ENCODE measurements at regions not wholly inside any gene's neighbourhood (a gene's known extent, or its start where the extent isn't known, plus 50 kb on each side); places are given as distances from the start of the nearest gene placed in this dataset.
"Not testable (repeated sequence)": the region's sequence is repeated elsewhere in the genome, so short reads cannot be mapped to it uniquely, and the experiment has no call there.

DNA sequence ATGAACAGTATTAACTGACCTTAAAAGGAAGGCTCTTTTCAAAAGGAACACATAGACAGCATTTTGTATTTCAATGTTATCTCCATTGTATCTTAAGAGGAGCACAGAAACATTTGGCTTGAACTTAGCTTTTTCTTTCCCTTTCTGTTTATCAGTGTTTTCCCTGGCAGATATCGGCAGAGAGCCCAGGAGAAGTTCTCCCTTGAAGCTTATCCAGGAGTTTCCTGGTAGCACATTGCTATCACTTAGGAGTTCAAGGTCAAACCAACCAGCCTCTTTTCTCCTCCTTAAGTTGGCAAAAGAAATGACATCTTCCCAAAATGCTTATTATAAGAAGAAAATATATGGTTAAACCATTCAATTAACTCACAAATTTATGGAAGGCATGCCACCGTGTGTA lies 344.6 kb upstream of the UBE2E2 start:
- Mint-ChIP-seq H3K4me3 (no peak overlapping the region), H3K27ac (no peak overlapping the region), H3K27me3 (no peaks in the 10 kb centered on the region), H3K9me3 (no peaks in the 10 kb centered on the region), H3K36me3 (ENCODE audit: low read depth) (no peaks in the 10 kb centered on the region), H3K4me1 (no peaks in the 10 kb centered on the region)
- ATAC-seq (replicated peaks): no peak

DNA sequence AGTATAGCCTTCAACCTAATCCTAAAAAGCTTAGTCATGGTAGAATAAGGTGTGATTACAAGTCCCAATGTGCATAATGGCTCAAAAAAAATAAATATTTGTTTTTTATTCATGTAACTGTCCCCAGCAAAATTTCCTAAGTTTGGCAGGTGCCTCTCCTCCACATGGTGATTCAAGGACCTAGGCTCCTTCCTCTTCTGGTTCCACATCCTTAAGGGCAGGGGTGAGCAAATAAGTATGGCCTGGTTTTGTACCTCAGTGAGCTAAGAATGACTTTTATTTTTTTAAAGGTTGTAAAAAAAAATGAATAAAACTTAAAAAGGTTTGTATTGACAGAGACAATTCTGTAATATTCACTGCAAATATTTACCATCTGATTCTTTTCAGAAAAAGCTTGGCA lies 343.5 kb upstream of the UBE2E2 start:
- Mint-ChIP-seq H3K36me3 (ENCODE audit: low read depth) (no peaks in the 10 kb centered on the region), H3K4me3 (no peak overlapping the region), H3K9me3 (no peaks in the 10 kb centered on the region), H3K27ac (no peak overlapping the region), H3K27me3 (no peaks in the 10 kb centered on the region), H3K4me1 (no peaks in the 10 kb centered on the region)
- no peak for ATAC-seq (replicated peaks)

DNA sequence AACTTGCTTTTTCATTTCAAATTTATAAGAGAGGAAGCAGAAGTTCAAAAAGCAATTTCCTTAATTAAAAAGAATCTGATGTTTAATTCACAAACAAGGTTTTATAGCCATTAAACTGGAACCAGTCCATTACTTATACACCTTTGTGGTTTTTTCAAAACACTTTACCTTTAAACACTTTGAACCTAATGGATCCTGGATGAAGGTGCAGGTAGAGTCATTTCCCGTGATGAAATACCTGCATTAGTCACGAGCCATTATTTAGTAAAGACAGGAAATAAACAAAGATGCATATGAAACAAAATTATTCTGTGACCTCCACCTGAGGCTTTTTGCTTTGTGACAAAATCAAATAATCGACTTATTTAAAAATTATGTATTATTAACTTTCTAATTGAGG lies 341.7 kb upstream of the UBE2E2 start:
- no peak overlapping the region for H3K4me3 Mint-ChIP-seq
- ATAC-seq (replicated peaks): no peak
- H3K27ac Mint-ChIP-seq: no peak overlapping the region
- H3K4me1 Mint-ChIP-seq: no peaks in the 10 kb centered on the region
- no peaks in the 10 kb centered on the region for H3K27me3 Mint-ChIP-seq
- H3K9me3 Mint-ChIP-seq: no peaks in the 10 kb centered on the region
- H3K36me3 Mint-ChIP-seq (ENCODE audit: low read depth): no peaks in the 10 kb centered on the region

DNA sequence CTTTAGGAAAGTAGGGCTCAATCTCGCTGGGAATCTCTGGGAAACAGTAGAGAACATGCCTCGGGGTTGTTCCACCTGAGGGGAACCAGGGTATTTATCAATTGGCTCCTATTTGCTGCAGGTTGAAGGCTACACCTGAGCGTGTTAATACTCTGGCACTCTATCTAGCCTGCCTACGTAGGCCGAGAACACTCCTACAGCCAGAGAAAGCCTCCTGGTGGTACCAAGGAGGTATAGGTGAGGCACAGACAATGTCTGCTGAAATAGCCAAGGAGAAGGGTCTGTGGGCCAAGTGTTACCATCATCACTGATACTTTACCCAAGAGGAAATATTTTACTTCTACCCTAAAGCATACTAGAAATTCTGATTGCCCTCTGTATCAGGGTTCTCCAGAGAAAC lies 341.0 kb upstream of the UBE2E2 start:
- no peaks in the 10 kb centered on the region for H3K36me3 Mint-ChIP-seq (ENCODE audit: low read depth)
- no peak overlapping the region for H3K4me3 Mint-ChIP-seq
- no peak for ATAC-seq (replicated peaks)
- H3K4me1 Mint-ChIP-seq: no peaks in the 10 kb centered on the region
- H3K27me3 Mint-ChIP-seq: no peaks in the 10 kb centered on the region
- H3K9me3 Mint-ChIP-seq: no peaks in the 10 kb centered on the region
- H3K27ac Mint-ChIP-seq: no peak overlapping the region

DNA sequence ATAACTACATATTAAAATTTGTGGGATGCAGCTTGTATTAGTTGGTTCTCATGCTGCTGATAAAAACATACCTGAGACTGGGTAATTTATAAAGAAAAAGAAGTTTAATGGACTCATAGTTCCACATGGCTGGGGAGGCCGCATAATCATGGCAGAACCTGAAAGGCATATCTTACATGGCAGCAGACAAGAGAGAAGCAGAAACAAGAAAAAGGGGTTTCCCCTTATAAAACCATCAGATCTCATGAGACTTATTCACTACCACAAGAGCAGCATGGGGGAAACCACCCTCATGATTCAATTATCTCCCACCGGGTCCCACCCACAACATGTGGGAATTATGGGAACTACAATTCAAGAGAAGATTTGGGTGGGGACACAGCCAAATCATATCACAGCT lies 320.3 kb upstream of the UBE2E2 start:
- H3K27ac Mint-ChIP-seq; H3K4me1 Mint-ChIP-seq; H3K27me3 Mint-ChIP-seq; H3K4me3 Mint-ChIP-seq; H3K36me3 Mint-ChIP-seq (ENCODE audit: low read depth); ATAC-seq (replicated peaks); H3K9me3 Mint-ChIP-seq: not testable (repeated sequence)

DNA sequence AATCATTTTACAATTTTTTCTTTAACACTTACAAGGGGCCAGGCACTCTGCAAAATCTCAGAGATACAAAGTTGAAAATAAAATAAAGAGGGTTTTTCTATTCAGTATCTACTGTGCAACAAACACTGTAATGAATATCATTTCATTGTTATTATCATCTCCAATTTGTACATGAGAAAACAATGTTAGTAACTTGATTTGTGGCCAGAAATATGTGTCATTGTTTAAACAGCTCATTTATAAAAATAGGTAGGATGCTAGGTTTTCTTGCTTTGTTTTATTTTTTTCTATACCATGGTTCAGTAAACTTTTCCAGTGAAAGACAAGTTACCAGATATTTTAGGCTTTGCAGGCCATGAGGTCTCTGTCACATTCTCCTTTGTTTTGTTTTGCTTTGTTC lies 318.1 kb upstream of the UBE2E2 start:
- no peaks in the 10 kb centered on the region for H3K4me1 Mint-ChIP-seq
- no peak overlapping the region for H3K27ac Mint-ChIP-seq
- H3K4me3 Mint-ChIP-seq: no peak overlapping the region
- no peaks in the 10 kb centered on the region for H3K27me3 Mint-ChIP-seq
- H3K36me3 Mint-ChIP-seq (ENCODE audit: low read depth): no peaks in the 10 kb centered on the region
- H3K9me3 Mint-ChIP-seq: no peaks in the 10 kb centered on the region
- ATAC-seq (replicated peaks): no peak

DNA sequence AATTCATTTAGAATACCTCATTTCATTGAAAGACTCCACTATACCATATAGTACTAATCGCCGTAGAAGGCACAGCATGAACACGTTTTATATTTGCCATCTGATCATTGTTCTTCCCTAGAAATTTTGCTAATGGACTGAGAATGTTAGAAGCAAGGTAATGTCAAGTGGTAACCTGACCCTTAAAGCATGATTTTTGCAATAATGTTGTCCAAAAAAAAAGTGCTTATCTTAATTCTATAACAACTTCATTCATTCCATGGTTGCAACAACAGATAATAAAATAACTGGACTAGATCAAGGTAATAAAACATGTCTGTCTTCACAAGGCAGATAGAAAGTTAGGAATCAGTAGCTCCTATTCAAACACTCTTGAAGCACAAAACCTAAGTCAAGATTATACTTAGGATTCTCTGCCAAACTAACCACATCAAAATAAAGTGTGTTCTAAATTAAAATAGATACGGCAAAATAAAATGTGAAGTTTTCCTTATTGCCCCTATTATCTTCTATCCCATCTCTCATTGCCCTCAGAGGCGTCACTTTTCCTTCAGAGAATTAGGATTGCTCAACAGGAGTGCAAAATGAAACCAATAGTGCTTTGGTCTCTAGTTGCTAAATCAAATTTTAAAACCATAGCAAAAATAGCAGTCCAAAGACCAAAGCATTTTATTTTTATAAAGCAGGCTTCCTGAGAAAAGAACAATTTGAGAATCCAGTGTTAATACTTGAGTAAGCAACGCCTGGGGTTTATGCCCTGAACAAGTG lies 317.4 kb upstream of the UBE2E2 start:
- Mint-ChIP-seq H3K4me1 (no peaks in the 10 kb centered on the region), H3K27me3 (no peaks in the 10 kb centered on the region), H3K9me3 (no peaks in the 10 kb centered on the region), H3K4me3 (no peak overlapping the region), H3K27ac (no peak overlapping the region), H3K36me3 (ENCODE audit: low read depth) (no peaks in the 10 kb centered on the region)
- ATAC-seq (replicated peaks): no peak

DNA sequence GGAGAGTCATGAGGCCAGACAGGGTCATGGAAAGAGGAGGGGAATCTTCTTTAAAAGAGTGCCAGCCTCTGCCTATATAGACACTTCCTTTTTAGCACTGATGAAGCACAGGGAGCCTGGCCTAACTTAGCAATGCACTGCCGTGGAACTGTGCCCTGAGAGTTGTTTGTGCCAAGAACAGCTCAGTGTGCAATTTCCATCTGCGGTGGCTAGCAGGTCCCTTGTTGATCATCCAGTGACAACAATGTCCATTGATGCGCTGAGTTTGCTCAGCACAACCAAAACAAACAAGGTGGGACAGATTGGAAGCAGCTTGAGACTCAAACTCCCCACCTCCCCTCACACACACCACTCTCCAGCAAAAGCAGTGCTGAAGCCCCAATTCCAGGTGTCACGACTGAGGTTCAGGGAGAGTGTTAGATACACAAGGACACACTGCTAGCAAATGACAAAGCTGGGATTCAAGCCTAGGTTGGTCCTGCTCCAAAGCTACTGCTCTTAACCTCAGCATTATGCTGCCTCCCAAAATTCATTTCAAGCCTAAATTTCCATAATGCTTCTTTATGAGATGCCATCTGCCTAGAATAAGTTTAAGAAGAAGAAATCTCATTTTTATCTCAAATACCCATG lies 316.6 kb upstream of the UBE2E2 start:
- no peaks in the 10 kb centered on the region for H3K36me3 Mint-ChIP-seq (ENCODE audit: low read depth)
- no peak for ATAC-seq (replicated peaks)
- no peak overlapping the region for H3K27ac Mint-ChIP-seq
- no peaks in the 10 kb centered on the region for H3K27me3 Mint-ChIP-seq
- H3K4me1 Mint-ChIP-seq: no peaks in the 10 kb centered on the region
- H3K4me3 Mint-ChIP-seq: no peak overlapping the region
- H3K9me3 Mint-ChIP-seq: peaks cover 6% of the 10 kb centered on the region

DNA sequence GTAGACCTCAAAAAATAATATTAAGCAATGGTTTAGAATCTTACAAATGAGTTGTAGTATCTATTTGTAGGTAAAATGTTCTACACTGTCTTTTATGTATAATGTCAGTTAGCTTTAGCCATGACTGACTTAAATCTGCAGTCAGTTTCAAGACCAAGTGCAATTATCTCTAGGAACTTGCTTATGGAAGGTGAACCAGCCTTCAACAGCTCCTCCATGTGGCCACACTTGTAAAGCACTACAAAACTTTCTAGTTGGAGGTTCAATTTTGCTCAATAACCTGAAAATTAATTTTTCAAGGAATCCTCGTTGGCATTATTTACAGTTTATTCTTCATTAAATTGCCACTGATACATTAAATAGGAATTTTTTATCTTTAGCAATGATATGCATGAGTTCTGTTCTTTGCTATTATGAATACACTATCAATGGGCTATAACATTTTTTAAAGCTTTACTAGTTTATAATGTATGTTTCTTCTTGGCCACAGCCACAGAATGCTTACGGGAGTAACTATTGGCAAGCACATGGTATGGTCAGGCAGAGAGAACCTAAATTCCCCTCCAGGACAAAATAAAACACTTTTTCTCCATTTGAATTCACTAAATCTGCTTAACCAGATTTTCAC lies 315.3 kb upstream of the UBE2E2 start:
- no peak for ATAC-seq (replicated peaks)
- H3K36me3 Mint-ChIP-seq (ENCODE audit: low read depth): no peaks in the 10 kb centered on the region
- H3K4me1 Mint-ChIP-seq: no peaks in the 10 kb centered on the region
- H3K9me3 Mint-ChIP-seq: peaks cover 6% of the 10 kb centered on the region
- no peak overlapping the region for H3K27ac Mint-ChIP-seq
- H3K27me3 Mint-ChIP-seq: no peaks in the 10 kb centered on the region
- no peak overlapping the region for H3K4me3 Mint-ChIP-seq

DNA sequence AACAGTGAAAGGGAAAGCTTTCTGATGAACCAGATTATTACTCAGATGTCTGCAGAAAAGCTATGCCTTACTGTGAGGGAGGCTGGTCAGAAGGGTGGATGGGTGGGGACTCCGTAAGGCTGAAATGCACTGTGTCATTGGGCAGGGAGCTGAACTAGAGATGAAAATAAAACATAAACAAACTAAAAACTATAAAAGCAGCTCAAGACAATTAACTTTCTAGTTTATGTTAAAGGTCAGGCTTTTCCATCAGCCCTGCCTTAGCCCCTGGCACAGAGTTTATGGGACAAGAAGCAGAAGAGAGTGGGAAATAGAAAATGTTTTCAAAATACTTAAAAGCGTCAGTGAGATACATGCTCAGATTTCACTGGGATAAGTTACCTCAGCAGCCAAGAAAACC lies 310.0 kb upstream of the UBE2E2 start:
- ATAC-seq (replicated peaks): no peak
- H3K9me3 Mint-ChIP-seq: peaks cover 10% of the 10 kb centered on the region
- no peak overlapping the region for H3K4me3 Mint-ChIP-seq
- no peaks in the 10 kb centered on the region for H3K36me3 Mint-ChIP-seq (ENCODE audit: low read depth)
- no peaks in the 10 kb centered on the region for H3K4me1 Mint-ChIP-seq
- no peak overlapping the region for H3K27ac Mint-ChIP-seq
- no peaks in the 10 kb centered on the region for H3K27me3 Mint-ChIP-seq

DNA sequence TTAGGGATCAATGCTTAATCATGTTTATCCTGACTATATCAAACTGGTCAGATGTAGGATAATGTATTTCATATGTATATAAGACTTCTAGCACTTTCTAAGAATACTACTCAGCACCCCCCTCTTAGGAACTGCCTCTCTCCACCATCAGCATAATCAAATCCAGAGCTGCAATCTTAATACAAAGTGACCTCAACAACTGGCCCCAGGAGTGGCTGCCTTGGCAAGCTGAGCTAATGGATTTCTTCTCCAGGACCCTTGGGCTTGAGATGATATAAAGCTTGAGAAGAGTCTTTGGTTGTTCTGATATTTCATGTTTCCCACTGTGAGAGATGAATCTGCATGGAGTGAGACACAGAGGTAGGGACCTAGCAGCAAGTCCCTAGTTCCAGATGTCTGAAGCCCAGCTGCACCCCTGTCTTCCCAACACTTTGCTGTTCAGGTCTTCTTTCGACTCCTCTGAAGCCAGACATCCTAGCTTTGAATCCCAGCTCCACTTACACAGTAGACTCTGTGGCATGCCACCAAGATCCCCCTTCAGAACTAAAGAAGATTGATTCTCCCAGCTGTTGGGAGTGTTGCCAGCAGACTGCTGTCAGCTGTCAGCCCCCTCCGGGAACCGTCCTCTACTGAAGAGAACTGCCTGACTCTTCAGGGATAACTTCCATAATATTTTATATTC lies 309.3 kb upstream of the UBE2E2 start:
- no peaks in the 10 kb centered on the region for H3K4me1 Mint-ChIP-seq
- H3K36me3 Mint-ChIP-seq (ENCODE audit: low read depth): no peaks in the 10 kb centered on the region
- no peak for ATAC-seq (replicated peaks)
- H3K9me3 Mint-ChIP-seq: peaks cover 10% of the 10 kb centered on the region
- no peak overlapping the region for H3K27ac Mint-ChIP-seq
- no peaks in the 10 kb centered on the region for H3K27me3 Mint-ChIP-seq
- no peak overlapping the region for H3K4me3 Mint-ChIP-seq

DNA sequence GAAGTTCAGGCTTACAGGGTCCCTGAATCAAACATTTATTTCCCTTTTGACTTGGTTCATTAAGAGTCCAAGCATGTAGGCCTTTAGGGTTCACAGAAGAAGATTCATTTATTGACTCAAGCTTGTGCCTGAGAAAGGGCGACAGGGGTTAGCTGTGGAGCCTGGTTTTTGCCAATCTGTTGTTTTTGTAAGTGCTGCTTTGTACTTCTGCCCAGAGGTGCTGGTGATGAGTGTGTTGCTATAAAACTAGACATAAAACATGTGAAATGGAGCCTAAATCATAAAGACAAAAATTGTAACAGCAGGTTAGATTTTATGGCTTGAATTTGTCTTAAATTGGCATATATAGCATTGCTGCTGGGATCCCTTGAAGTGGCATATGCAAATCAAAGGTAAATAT lies 308.3 kb upstream of the UBE2E2 start:
- Mint-ChIP-seq H3K9me3 (peaks cover 10% of the 10 kb centered on the region), H3K4me3 (no peak overlapping the region), H3K27me3 (no peaks in the 10 kb centered on the region), H3K27ac (no peak overlapping the region), H3K4me1 (no peaks in the 10 kb centered on the region), H3K36me3 (ENCODE audit: low read depth) (no peaks in the 10 kb centered on the region)
- no peak for ATAC-seq (replicated peaks)

DNA sequence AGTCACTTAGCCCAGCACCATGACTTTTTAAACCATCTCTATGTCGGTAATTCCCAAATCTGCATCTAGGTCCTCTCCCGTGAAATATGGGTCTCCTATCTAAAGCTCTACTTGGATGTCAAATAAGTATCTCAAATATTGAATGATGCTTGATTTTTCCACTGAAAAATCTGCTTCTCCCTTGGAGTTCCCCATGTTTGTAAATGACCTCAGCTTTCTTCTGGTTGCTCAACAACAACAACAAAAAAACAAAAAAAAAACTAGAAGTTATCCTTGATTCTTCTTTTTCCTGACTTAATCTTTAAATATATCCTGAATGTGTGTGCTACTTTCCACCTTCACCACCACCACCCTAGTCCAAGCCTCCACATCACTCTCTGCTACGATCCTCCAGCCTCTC lies 307.5 kb upstream of the UBE2E2 start:
- H3K9me3 Mint-ChIP-seq: peaks cover 10% of the 10 kb centered on the region
- no peak overlapping the region for H3K27ac Mint-ChIP-seq
- no peaks in the 10 kb centered on the region for H3K4me1 Mint-ChIP-seq
- no peaks in the 10 kb centered on the region for H3K36me3 Mint-ChIP-seq (ENCODE audit: low read depth)
- no peak for ATAC-seq (replicated peaks)
- H3K4me3 Mint-ChIP-seq: no peak overlapping the region
- H3K27me3 Mint-ChIP-seq: no peaks in the 10 kb centered on the region

DNA sequence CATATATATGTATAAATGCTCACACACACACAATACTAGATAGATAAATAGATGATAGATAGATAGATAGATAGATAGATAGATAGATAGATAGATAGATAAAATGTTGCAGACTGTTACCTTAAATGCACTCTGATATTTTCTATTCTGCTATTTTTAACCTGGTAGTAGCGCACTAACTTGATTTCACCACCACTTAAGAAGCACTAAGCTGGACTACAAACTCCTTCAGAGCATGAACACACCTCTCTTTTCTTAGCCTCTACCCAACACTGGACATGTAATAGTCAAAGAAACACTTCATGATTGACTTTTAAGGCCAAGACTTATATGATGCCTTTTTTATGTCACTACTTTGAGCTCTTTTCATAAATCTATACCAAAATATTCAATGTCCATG lies 304.6 kb upstream of the UBE2E2 start:
- no peaks in the 10 kb centered on the region for H3K4me1 Mint-ChIP-seq

DNA sequence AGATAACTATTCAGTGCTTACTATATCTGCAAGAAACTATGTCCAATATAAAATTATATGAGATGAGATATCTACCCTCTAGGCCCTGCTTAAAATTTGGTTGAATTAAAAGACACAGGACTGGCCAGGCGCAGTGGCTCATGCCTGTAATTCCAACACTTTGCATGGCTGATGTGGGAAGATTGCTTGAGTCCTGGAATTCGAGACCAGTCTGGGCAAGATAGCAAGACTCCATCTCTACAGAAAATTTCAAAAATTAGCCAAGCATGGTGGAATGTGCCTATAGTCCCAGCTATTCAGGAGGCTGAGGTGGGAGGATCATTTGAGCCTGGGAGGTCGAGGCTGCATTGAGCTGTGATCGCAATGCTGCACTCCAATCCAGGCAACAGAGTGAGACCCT lies 303.7 kb upstream of the UBE2E2 start:
- Mint-ChIP-seq H3K36me3 (ENCODE audit: low read depth) (no peaks in the 10 kb centered on the region), H3K9me3 (peaks cover 5% of the 10 kb centered on the region), H3K4me3 (no peak overlapping the region), H3K27me3 (no peaks in the 10 kb centered on the region), H3K27ac (no peak overlapping the region), H3K4me1 (no peaks in the 10 kb centered on the region)
- no peak for ATAC-seq (replicated peaks)

More for the DNA sequence above, 304.6 kb upstream of the UBE2E2 start:
- Mint-ChIP-seq H3K36me3 (ENCODE audit: low read depth) (no peaks in the 10 kb centered on the region), H3K9me3 (peaks cover 5% of the 10 kb centered on the region), H3K4me3 (no peak overlapping the region), H3K27ac (no peak overlapping the region), H3K27me3 (no peaks in the 10 kb centered on the region)
- no peak for ATAC-seq (replicated peaks)

Measured in activated T-helper 17 cell treated with anti-CD3 and anti-CD28 coated beads, Interleukin-2, amount 50 U/mL, for 72 hours (primary cell).